Calu3 (cell line): ENCODE measurements at regions not wholly inside any gene's neighbourhood (a gene's known extent, or its start where the extent isn't known, plus 50 kb on each side); places are given as distances from the start of the nearest gene placed in this dataset.

ENCODE experiments used
- BruUV-seq: library from RNA; stranded (reverse); fragments of 400-500 nt; replicated peaks from 2 replicates; lab custom pipeline; 2021; lab: Mats Ljungman, UMichigan
- CTCF ChIA-PET: fragments of 300-600 bp; sonication (Branson Sonifier 250); formaldehyde crosslinking; loops from one replicate; lab custom pipeline; 2022; ENCODE audit warnings: antibody characterized with exemption; lab: Charles Lee
- DNase-seq: peaks from one replicate; pipeline ENCODE4 v3.0.0; 2022
- H3K27ac Mint-ChIP-seq: one replicate; pipeline ENCODE4 v1.8.0; 2022; ENCODE audit warnings: mixed read lengths; ENCODE audit not compliant: unreplicated experiment
- H3K27me3 Mint-ChIP-seq: one replicate; pipeline ENCODE4 v1.8.0; 2022; ENCODE audit warnings: mixed read lengths; ENCODE audit not compliant: unreplicated experiment
- H3K36me3 Mint-ChIP-seq: one replicate; pipeline ENCODE4 v1.8.0; 2022; ENCODE audit warnings: mild to moderate bottlenecking, moderate library complexity, mixed read lengths; ENCODE audit not compliant: insufficient read depth, unreplicated experiment
- H3K4me1 Mint-ChIP-seq: one replicate; pipeline ENCODE4 v1.8.0; 2022; ENCODE audit warnings: mild to moderate bottlenecking, low read depth, mixed read lengths; ENCODE audit not compliant: unreplicated experiment
- H3K4me3 Mint-ChIP-seq: one replicate; pipeline ENCODE4 v1.8.0; 2022; ENCODE audit warnings: mild to moderate bottlenecking, low read depth, moderate library complexity, mixed read lengths; ENCODE audit not compliant: unreplicated experiment
- H3K9me3 Mint-ChIP-seq: one replicate; pipeline ENCODE4 v1.8.0; 2022; ENCODE audit warnings: low read depth, mixed read lengths; ENCODE audit not compliant: unreplicated experiment
- CTCF ChIP-seq: fragments of 200-600 bp; IDR thresholded peaks from one replicate; pipeline ENCODE4 v1.8.0; 2022; ENCODE audit warnings: antibody characterized with exemption; ENCODE audit not compliant: unreplicated experiment
- intact Hi-C: fragments of 100-400 bp; cut with micrococcal nuclease; formaldehyde crosslinking; loops from one replicate; pipeline ENCODE4 v1.10.0; 2022; ENCODE audit not compliant: unreplicated experiment

GRCh38 chr13:65727070-65727469 is 1503.1 kb downstream of the PCDH9 start:
- BruUV-seq = no TSS peak
- no peak overlapping the region for H3K4me3 Mint-ChIP-seq
- no peaks in the 10 kb centered on the region for H3K27me3 Mint-ChIP-seq
- no peaks in the 10 kb centered on the region for H3K9me3 Mint-ChIP-seq
- no peak for DNase-seq
- TF ChIP-seq CTCF = no peak
- CTCF ChIA-PET = no interaction called here
- intact Hi-C loops = no loop called here
- H3K27ac Mint-ChIP-seq = no peak overlapping the region
- H3K36me3 Mint-ChIP-seq = no peaks in the 10 kb centered on the region
- no peaks in the 10 kb centered on the region for H3K4me1 Mint-ChIP-seq

GRCh38 chr13:65725006-65725405 is 1505.1 kb downstream of the PCDH9 start:
- Mint-ChIP-seq H3K4me3 (no peak overlapping the region), H3K36me3 (no peaks in the 10 kb centered on the region), H3K4me1 (no peaks in the 10 kb centered on the region), H3K27me3 (no peaks in the 10 kb centered on the region), H3K9me3 (no peaks in the 10 kb centered on the region), H3K27ac (no peak overlapping the region)
- no peak for DNase-seq
- CTCF ChIA-PET = no interaction called here
- TF ChIP-seq CTCF = no peak
- intact Hi-C loops = no loop called here
- BruUV-seq = no TSS peak

GRCh38 chr13:65724226-65724625 is 1505.9 kb downstream of the PCDH9 start:
- no peaks in the 10 kb centered on the region for H3K36me3 Mint-ChIP-seq
- no peak for DNase-seq
- H3K4me3 Mint-ChIP-seq = no peak overlapping the region
- BruUV-seq = no TSS peak
- TF ChIP-seq CTCF = no peak
- CTCF ChIA-PET = no interaction called here
- intact Hi-C loops = no loop called here
- H3K27ac Mint-ChIP-seq = no peak overlapping the region
- H3K9me3 Mint-ChIP-seq = no peaks in the 10 kb centered on the region
- H3K4me1 Mint-ChIP-seq = no peaks in the 10 kb centered on the region
- H3K27me3 Mint-ChIP-seq = no peaks in the 10 kb centered on the region

GRCh38 chr13:65722506-65722905 is 1507.6 kb downstream of the PCDH9 start:
- no peaks in the 10 kb centered on the region for H3K27me3 Mint-ChIP-seq
- no TSS peak for BruUV-seq

More at GRCh38 chr13:65722506-65722905, 1507.6 kb downstream of the PCDH9 start:
- Mint-ChIP-seq H3K36me3 (no peaks in the 10 kb centered on the region), H3K27ac (no peak overlapping the region), H3K4me3 (no peak overlapping the region), H3K4me1 (no peaks in the 10 kb centered on the region), H3K9me3 (peaks cover 3% of the 10 kb centered on the region)
- CTCF ChIA-PET = no interaction called here
- TF ChIP-seq CTCF = no peak
- DNase-seq = no peak
- intact Hi-C loops = no loop called here
